HG02610 (cell line): ENCODE measurements at regions not wholly inside any gene's neighbourhood (a gene's known extent, or its start where the extent isn't known, plus 50 kb on each side); places are given as distances from the start of the nearest gene placed in this dataset.

ENCODE experiments used
- ATAC-seq: cut with Tn5 transposase; IDR thresholded peaks from one replicate; pipeline ENCODE4 v1.9.1; 2021; ENCODE audit warnings: mild to moderate bottlenecking, moderate library complexity; ENCODE audit not compliant: unreplicated experiment

GRCh38 chr13:62093984-62094780 lies 678.5 kb upstream of the PCDH20 start:
- no peak for ATAC-seq

- no peak for ATAC-seq
Measured at GRCh38 chr13:62092949-62093348, 677.3 kb upstream of the PCDH20 start.

- ATAC-seq = no peak
Measured at GRCh38 chr13:62092536-62092935, 676.9 kb upstream of the PCDH20 start.

GRCh38 chr13:62088165-62088564 lies 672.5 kb upstream of the PCDH20 start:
- no peak for ATAC-seq

- no peak for ATAC-seq
Measured at GRCh38 chr13:62087124-62087523, 671.5 kb upstream of the PCDH20 start.

GRCh38 chr13:62085337-62086229 lies 669.9 kb upstream of the PCDH20 start:
- no peak for ATAC-seq

GRCh38 chr13:62084728-62085127 lies 669.1 kb upstream of the PCDH20 start:
- ATAC-seq = no peak

- no peak for ATAC-seq
Measured at GRCh38 chr13:62067821-62068220, 652.2 kb upstream of the PCDH20 start.

- no peak for ATAC-seq
Measured at GRCh38 chr13:62065016-62065415, 649.4 kb upstream of the PCDH20 start.

GRCh38 chr13:62061751-62062150 lies 646.1 kb upstream of the PCDH20 start:
- no peak for ATAC-seq

- ATAC-seq = no peak
Measured at GRCh38 chr13:62060570-62060969, 644.9 kb upstream of the PCDH20 start.

GRCh38 chr13:62057286-62057685 lies 641.6 kb upstream of the PCDH20 start:
- ATAC-seq = no peak

- no peak for ATAC-seq
Measured at GRCh38 chr13:62049992-62050391, 634.3 kb upstream of the PCDH20 start.

GRCh38 chr13:62046512-62046911 lies 630.9 kb upstream of the PCDH20 start:
- no peak for ATAC-seq

- ATAC-seq = no peak
Measured at GRCh38 chr13:62043600-62043999, 628.0 kb upstream of the PCDH20 start.

- no peak for ATAC-seq
Measured at GRCh38 chr13:62040806-62041205, 625.2 kb upstream of the PCDH20 start.

GRCh38 chr13:62040078-62040477 lies 624.4 kb upstream of the PCDH20 start:
- no peak for ATAC-seq

GRCh38 chr13:62038214-62038613 lies 622.6 kb upstream of the PCDH20 start:
- peak; percentile 73 for ATAC-seq

GRCh38 chr13:62035981-62036380 lies 620.3 kb upstream of the PCDH20 start:
- no peak for ATAC-seq

GRCh38 chr13:62033934-62034333 lies 618.3 kb upstream of the PCDH20 start:
- no peak for ATAC-seq

GRCh38 chr13:62022369-62022768 lies 606.7 kb upstream of the PCDH20 start:
- ATAC-seq = no peak

- ATAC-seq = no peak
Measured at GRCh38 chr13:62019858-62020257, 604.2 kb upstream of the PCDH20 start.
